NCI-H187 (cell line): ENCODE measurements at regions not wholly inside any gene's neighbourhood (a gene's known extent, or its start where the extent isn't known, plus 50 kb on each side); places are given as distances from the start of the nearest gene placed in this dataset.

Experiments used
- DNase-seq, 2 experiments: peaks; one replicate each; lab custom pipeline; 2025; lab: John Stamatoyannopoulos, UW

DNA sequence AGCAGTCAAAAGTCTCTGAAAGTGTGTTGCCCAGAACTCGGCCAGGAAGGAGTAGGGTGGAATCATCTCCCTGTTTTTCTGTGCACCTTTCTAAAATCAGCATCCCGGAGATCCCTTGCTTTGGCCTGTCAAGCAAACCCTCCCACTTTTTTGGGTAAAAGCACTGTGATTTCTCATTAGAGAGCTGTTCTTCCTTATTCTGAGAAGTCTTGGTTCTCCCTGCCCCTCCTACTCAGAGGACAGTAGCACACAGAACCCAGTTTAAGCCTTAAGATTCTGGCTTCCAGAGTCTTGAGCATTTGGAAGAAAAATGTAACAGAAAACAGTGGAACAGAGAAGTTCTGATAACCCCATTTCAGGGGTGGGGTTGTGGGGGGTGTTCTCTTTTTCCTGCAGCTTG, 52.6 kb upstream of the KATNAL1 start:
- DNase-seq: no peak

DNA sequence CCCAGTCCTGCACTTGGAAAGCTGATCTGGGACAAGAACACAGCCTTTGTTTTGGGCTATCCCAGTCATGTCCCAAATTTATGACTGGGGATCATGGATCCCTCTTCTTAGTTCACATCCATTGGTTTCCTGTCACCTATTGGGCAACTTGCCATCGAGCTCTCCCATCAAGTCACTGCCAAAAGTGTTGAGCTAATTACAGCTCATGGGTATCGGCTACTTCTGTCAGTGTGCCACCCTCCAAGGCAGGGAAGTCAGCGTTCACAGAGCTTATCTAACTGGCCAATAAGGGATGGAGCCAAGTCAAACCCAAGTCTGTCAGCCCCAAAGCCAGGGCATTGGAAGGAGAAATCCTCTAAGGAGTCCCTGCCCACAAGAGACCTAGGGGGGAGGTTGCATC, 53.2 kb upstream of the KATNAL1 start:
- DNase-seq: no peak

DNA sequence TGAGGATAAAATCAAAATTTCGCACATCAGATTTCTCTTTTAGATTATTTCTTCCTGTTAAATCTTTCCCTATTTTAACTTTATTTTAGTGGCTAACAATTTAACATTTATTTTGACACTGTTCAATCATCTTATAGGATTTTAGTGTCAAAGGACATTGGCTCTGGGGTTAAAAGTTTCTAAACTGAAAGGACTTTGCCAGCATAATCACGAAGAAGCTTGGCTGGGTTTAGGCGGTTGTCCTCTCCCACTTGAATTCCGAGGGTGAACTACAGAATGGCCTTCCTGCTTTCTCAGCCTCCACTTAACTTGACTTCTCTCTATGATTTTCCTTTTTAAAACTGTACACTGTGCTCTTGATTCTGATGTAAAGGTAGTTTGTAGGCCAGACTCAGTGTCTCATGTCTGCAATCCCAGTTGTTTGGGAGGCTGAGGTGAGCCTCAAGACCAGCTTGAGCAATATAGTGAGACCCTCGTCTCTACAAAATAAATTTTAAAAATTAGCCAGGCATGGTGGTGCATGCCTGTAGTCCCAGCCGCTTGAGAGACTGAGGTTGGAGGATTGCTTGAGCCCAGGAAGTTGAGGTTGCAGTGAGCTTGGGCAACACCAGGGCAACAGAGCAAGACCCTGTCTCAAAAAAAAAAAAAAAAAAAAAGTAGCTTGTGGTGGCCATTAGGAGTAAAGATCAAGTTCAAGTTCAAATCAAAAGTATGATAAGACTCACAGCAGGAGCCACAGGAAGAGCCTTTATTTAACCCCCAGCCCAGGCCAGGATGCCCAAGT, 54.8 kb upstream of the KATNAL1 start:
- DNase-seq: no peak

DNA sequence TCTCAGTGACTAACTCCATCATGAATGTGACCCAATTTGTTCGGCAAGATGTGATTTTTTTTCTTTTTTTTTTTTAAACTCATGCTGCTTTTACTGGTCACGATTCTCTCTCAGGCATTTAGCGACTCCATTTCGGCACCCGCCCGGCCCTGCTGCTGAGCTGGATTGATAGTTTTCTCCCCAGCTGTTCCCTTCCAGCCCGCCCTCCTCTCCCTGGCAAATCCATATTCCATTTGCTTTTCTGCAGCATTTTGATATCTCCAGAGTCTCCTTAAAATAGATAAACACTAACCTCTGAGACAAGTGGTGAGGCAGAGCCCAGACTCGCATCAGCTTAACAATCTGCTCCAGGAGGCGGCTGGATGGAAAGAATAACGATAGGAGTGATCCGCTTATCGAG, 55.5 kb upstream of the KATNAL1 start:
- no peak for DNase-seq

DNA sequence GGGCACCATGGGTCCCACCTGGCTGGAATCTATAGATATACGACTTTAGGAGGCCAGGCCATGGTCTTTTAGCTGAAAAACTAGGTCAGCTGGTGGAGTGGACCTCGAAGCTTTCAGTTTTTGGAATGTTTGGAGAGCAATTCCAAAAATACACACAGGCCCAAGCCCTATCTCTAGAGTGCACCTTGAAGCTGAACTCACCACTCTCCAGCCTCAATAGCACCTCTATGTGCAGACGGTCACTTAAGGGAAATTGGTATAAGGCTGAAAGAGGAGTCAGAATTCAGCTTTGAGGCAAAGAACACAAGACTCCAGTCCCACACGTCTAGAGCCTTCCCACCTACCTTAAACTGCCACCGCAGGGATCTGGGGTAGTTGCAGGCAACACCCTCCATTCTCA, 56.4 kb upstream of the KATNAL1 start:
- DNase-seq: no peak

DNA sequence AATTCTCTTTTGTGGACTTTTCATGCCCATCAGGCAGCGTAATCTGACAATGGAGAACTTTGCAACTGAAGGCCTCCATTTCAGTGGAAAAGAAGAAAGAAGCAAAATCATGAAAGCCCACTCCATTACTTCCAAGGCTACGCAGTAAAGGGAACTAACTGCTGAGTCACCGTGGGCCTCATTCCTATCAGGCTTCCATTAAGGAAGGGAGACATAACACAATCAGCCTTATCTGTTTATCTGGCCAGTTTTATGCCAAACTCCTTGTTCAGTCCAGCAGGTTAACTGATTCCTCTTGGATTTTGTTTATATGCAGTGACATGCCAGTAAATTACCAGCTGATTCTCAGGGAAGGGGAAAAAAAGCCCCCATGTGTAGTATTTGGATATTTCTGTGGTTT, 56.8 kb upstream of the KATNAL1 start:
- no peak for DNase-seq

DNA sequence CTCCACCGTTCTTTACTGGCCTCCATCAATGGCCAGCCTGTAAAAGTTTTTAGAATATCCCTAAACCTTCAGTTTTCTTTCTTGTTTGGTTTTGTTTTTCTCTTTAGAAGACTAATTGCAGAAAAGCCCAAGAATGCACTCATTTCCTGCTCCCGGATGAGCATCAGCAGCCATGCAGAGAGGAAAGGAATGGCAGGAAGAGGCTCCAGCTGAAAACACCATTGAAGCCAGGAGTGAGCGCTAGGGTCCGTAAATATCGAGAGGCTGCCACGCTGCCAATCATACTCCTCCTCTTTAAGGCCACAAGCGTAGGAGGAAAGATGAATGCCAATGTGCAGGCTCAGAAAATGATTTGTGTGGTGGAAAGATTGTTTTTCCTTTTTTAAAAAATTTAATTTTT, 57.4 kb upstream of the UBE2L5 start:
- no peak for DNase-seq

DNA sequence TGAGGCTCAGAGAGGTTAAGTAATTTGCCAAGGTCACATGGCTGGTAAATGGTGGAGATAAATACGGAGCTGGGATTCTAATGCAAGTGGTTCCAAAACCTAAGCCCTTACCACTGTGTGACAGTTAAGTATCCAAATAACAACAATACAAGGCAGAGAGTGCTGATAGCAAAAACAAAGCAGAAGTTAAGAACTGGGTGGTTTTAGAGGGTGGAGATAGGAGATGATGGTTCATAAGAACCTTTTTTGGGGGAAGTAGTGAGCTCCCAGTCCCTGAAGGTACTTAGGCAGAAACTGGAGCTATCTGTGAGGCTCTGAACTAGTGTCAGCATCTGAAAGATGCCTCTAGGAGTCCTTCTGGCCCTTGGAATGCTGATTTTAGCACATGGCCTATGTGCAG, 56.2 kb upstream of the UBE2L5 start:
- no peak for DNase-seq

DNA sequence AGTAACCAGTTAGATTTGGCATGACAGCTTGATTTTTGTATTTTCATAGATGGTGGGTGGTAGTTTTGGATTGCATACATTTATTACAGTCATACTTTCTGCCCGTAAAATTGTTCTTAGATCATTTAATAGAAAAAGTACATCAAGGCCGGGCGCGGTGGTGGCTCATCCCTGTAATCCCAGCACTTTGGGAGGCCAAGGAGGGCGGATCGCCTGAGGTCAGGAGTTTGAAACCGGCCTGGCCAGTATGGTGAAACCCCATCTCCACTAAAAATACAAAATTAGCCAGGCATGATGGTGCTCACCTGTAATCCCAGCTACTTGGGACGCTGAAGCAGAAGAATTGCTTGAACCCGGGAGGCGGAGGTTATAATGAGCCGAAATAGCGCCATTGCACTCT, 55.0 kb upstream of the UBE2L5 start:
- DNase-seq: no peak

DNA sequence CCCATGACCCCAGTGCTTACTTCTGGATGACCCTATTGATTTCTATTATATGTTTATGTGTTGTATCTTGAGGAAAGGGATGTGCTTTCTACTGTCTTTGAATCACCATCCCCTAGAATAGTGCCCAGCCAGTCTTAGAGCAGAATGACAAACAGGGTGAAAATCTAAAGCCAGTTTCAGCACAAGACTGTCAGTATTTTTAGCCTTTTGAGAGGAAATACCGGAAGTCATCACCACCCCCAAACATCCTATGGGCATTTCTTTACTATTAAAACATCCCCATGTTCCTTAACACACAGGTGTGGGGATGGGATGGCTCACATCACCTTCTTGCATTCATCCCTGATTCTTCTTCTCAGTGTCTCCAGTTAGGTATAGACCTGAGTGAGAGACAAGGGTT, 52.1 kb upstream of the UBE2L5 start:
- DNase-seq: no peak

DNA sequence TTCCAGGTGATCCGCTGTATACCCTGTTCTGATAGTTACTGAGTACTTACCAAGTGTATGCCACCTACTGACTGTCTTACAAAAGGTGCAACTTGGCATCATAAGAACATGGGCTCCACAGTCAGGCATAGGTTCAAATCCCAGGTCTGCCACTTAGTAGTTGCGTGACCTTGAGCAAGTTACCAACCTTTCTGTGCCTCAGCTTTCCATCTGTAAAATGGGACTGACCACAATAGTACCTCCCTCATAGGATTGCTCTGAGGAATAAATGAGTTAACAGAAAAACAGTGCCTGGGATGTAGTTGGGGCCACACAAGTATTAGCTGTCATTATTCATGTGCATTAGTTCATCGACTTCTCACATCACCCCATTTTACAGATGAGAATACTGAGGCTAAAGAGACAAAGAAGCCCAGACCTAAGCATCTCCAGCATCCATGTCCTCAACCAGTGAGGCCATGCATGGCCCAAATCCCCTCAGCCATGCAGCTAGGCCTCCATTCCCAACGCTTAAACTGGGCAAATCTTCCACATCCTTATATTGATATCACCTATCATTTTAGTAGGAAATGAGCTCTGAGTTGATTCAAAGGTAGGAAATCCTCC, 51.3 kb upstream of the UBE2L5 start:
- no peak for DNase-seq

DNA sequence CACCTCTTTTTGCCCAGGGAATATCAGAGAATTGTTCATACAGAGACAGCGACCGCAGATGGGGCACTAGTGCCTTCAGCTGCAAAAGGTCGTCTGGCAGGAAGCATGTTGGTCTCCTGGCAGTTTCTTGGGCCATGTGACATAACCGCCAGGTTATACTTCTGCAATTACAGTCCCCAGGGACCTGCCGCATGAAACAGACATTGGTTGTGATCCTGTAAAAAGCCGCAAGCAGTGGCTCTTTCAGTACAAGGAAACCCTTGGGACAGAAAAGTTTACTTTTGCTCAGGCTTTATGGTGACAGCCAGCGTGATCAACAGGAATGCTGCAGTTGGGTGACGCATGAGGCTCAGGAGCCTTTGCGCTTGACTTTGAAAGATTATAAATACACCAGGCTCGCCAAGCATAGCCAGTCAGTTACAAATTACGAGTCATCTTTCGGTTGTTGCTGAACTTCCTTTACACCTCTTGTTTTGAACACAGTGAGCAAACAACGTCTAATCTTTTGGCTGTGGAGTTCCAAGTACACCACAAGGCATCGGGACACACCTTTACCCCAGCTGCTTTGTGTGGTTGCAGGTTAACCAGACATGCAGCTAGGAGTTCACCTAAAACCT, 50.5 kb upstream of the UBE2L5 start:
- DNase-seq: peak; percentile 18 to 57
